ENCODE measurements at regions not wholly inside any gene's neighbourhood (a gene's known extent, or its start where the extent isn't known, plus 50 kb on each side); places are given as distances from the start of the nearest gene placed in this dataset.

DNA sequence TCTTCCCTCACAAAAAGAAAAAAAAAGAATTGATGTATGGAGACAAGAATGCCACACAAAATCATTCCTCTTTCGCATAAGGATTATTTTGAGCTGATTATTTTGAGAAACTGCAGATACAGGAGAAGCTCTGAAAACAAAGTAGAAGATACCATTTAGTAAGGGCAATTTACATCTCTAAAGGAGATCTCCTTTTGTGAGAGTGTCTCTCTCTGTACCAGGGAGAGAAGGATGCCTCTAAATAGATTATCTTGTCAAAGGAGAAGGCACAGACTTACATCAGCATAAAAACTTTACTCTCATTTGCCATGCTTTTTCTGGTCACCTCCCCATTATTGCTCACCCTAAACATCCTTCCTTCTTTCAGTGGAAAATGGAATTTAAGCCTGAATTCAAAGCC is 747.9 kb upstream of the COBL start:
- ChIA-PET CTCF (no interaction called here), POLR2A (no interaction called here)
- DNase-seq (ENCODE audit: extremely low spot score) = no peak
- TF ChIP-seq L3MBTL2 (conservative IDR thresholded peaks at IDR 0.05) (no peak), SUZ12 (IDR thresholded peaks at IDR 0.05) (no peak), CTBP1 (IDR thresholded peaks at IDR 0.05; ENCODE audit: borderline replicate concordance) (no peak), NFRKB (IDR thresholded peaks at IDR 0.05) (no peak), FOXM1 (IDR thresholded peaks at IDR 0.05; ENCODE audit: borderline replicate concordance) (no peak), TARDBP (IDR thresholded peaks at IDR 0.05) (no peak), ZNF384 (IDR thresholded peaks at IDR 0.05) (no peak), ELF4 (IDR thresholded peaks at IDR 0.05) (no peak), SP1 (IDR thresholded peaks at IDR 0.05) (no peak), FOXK2 (IDR thresholded peaks at IDR 0.05) (no peak), BHLHE40 (IDR thresholded peaks at IDR 0.05; ENCODE audit: borderline replicate concordance) (no peak), ARNT (IDR thresholded peaks at IDR 0.05) (no peak), HDGF (IDR thresholded peaks at IDR 0.05; ENCODE audit: borderline replicate concordance) (no peak)
- TF ChIP-seq, protein P1, sequence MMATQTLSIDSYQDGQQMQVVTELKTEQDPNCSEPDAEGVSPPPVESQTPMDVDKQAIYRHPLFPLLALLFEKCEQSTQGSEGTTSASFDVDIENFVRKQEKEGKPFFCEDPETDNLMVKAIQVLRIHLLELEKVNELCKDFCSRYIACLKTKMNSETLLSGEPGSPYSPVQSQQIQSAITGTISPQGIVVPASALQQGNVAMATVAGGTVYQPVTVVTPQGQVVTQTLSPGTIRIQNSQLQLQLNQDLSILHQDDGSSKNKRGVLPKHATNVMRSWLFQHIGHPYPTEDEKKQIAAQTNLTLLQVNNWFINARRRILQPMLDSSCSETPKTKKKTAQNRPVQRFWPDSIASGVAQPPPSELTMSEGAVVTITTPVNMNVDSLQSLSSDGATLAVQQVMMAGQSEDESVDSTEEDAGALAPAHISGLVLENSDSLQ (IDR thresholded peaks at IDR 0.05) = no peak

DNA sequence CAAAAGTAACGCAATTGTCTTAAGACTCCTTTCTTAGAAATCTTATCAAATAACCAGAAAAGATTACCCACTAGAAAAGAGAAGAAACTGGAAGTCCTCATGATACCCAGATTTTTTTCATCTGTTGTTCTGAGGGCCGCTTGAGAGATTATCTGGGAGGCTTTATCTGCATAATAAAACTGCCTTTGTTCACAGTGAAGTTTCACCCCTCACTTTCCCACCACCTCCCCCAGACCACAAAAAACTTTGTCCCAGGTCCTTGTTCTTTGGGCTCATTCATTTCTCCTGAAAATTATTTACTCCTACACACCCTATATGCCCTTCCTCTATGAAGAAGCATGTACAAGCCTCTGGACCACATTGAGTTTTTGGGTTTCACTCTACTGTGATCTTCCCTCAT is 745.1 kb upstream of the COBL start:
- TF ChIP-seq FOXM1 (IDR thresholded peaks at IDR 0.05; ENCODE audit: borderline replicate concordance) (no peak), NFRKB (IDR thresholded peaks at IDR 0.05) (no peak), TARDBP (IDR thresholded peaks at IDR 0.05) (no peak), FOXA1 (IDR thresholded peaks at IDR 0.05) (no peak), BHLHE40 (IDR thresholded peaks at IDR 0.05; ENCODE audit: borderline replicate concordance) (no peak), SP1 (IDR thresholded peaks at IDR 0.05) (no peak), CTBP1 (IDR thresholded peaks at IDR 0.05; ENCODE audit: borderline replicate concordance) (no peak), ARNT (IDR thresholded peaks at IDR 0.05) (no peak)
- POLR2A ChIA-PET = no interaction called here
- CTCF ChIA-PET = no interaction called here
- no peak for DNase-seq (ENCODE audit: extremely low spot score)

DNA sequence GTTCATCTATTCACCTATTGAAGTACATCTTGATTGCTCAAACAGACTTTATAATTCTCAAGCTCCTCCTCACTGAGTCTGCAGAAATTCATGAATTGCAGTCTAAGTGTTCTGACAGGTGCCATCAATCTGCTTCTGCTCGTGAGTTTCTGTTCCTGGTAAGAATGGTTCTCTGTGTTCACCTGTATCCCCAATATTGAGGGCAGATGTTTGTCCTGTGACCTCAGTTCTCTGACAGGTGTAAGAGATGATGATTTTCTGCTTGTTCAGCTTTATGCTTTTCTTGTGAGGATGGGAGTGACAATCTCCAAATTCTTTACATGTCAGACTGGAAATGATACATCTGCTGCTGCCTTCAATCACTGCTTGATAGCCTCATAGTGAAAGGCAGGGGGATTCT is 736.9 kb upstream of the COBL start:
- CTCF ChIA-PET = no interaction called here
- POLR2A ChIA-PET = no interaction called here
- DNase-seq (ENCODE audit: extremely low spot score) = no peak
- TF ChIP-seq FOXM1 (IDR thresholded peaks at IDR 0.05; ENCODE audit: borderline replicate concordance) = no peak
- TF ChIP-seq HDGF (IDR thresholded peaks at IDR 0.05; ENCODE audit: borderline replicate concordance) = no peak
- TF ChIP-seq FOXA1 (IDR thresholded peaks at IDR 0.05) = no peak
- no peak for TF ChIP-seq LEF1 (IDR thresholded peaks at IDR 0.05; ENCODE audit: borderline replicate concordance)
- TF ChIP-seq FOXK2 (IDR thresholded peaks at IDR 0.05) = no peak
- no peak for TF ChIP-seq L3MBTL2 (conservative IDR thresholded peaks at IDR 0.05)
- no peak for TF ChIP-seq ELF4 (IDR thresholded peaks at IDR 0.05)
- TF ChIP-seq SP1 (IDR thresholded peaks at IDR 0.05) = no peak
- TF ChIP-seq ARNT (IDR thresholded peaks at IDR 0.05) = no peak
- TF ChIP-seq SUZ12 (IDR thresholded peaks at IDR 0.05) = no peak
- no peak for TF ChIP-seq BHLHE40 (IDR thresholded peaks at IDR 0.05; ENCODE audit: borderline replicate concordance)
- TF ChIP-seq CTBP1 (IDR thresholded peaks at IDR 0.05; ENCODE audit: borderline replicate concordance) = no peak
- TF ChIP-seq ZNF384 (IDR thresholded peaks at IDR 0.05) = no peak
- TF ChIP-seq NFRKB (IDR thresholded peaks at IDR 0.05) = no peak
- TF ChIP-seq, protein P1 (IDR thresholded peaks at IDR 0.05) = no peak
- TF ChIP-seq TARDBP (IDR thresholded peaks at IDR 0.05) = no peak

DNA sequence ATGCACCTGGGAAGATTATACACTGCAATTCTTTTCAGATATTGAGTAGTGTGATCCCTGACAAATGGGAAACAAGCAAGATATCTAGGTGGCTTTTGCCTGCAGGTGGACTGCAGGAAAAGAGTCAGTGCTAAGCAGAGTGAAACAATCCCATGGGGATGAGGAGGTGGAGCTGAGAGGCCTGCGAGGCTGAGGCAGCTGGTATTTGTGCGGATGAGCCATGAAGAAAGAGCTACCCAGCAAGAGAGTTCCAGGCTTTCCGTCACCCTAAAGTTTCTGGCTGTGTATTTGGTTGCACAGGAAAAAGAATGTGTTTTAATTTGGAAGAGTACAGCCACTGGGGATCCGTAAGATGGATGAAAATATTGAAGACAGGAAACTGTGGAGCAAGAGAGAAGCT is 714.1 kb upstream of the COBL start:
- TF ChIP-seq HDGF (IDR thresholded peaks at IDR 0.05; ENCODE audit: borderline replicate concordance) = no peak
- TF ChIP-seq CTBP1 (IDR thresholded peaks at IDR 0.05; ENCODE audit: borderline replicate concordance) = no peak
- TF ChIP-seq TARDBP (IDR thresholded peaks at IDR 0.05) = no peak
- TF ChIP-seq SUZ12 (IDR thresholded peaks at IDR 0.05) = no peak
- TF ChIP-seq FOXK2 (IDR thresholded peaks at IDR 0.05) = no peak
- TF ChIP-seq LEF1 (IDR thresholded peaks at IDR 0.05; ENCODE audit: borderline replicate concordance) = no peak
- no peak for TF ChIP-seq BHLHE40 (IDR thresholded peaks at IDR 0.05; ENCODE audit: borderline replicate concordance)
- CTCF ChIA-PET = no interaction called here
- POLR2A ChIA-PET = no interaction called here
- no peak for DNase-seq (ENCODE audit: extremely low spot score)

DNA sequence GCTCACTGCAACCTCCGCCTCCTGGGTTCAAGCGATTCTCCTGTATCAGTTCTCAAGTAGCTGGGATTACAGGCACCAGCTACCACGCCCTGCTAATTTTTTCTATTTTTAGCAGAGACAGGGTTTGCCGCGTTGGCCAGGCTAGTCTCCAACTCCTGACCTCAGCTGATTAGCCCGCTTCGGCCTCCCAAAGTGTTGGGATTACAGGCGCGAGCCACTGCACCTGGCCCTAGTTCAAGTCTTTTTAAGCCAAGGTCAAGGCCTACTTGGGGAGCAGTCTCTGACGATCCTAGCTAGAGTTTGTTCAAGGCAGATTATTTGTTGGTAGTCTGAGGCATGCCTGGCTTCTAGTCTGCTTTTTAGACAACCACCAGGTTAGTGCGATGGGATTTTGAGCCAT is 709.5 kb upstream of the COBL start:
- no peak for DNase-seq (ENCODE audit: extremely low spot score)
- TF ChIP-seq TARDBP (IDR thresholded peaks at IDR 0.05) = no peak
- TF ChIP-seq FOXM1 (IDR thresholded peaks at IDR 0.05; ENCODE audit: borderline replicate concordance) = no peak
- ChIA-PET POLR2A (no interaction called here), CTCF (interaction anchor here (0.7 kb wide), 1 partner anchor 738 kb away, joined by 3 read pairs; no protein-coding TSS in a partner anchor)

DNA sequence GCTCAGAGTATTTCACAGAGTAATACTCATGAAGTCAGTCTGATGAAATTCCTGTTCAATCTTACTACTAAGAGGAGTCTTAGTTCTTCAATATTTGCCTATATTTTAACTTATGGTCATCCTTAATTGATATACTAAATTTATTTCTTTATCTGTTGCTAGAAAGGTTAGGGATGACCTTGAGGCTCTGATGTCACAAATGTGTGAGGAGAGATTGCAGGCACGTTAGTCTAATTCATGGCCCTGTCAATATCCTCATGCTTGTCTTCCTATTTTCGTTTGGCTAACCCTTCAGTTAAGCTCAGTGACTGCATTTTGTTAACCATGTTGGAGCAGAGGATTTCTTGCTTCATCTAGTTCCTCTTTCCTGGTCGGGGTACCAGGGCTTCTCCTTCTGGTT is 704.7 kb upstream of the COBL start:
- TF ChIP-seq ZNF384 (IDR thresholded peaks at IDR 0.05) (no peak), ARNT (IDR thresholded peaks at IDR 0.05) (no peak), HDGF (IDR thresholded peaks at IDR 0.05; ENCODE audit: borderline replicate concordance) (no peak)
- no peak for DNase-seq (ENCODE audit: extremely low spot score)
- CTCF ChIA-PET = no interaction called here
- POLR2A ChIA-PET = no interaction called here

DNA sequence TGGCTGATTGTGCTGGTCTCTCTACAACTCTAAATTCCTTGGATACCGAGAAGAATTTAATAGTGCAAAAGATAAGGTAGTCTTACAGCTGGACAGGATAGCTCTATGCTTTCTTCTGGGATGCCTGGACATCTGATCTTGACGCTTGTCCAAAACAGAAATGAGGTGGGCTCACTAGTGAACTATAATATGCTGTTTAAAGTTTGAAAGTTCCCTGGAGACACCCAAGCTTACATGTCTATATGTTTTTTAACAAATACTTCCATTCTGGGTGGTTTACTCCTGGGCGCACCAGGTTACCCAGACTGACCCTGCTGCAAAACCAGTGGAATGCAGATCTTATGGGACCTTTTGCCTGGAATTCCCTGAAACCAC is 702.1 kb upstream of the COBL start:
- no peak for TF ChIP-seq LEF1 (IDR thresholded peaks at IDR 0.05; ENCODE audit: borderline replicate concordance)
- no peak for TF ChIP-seq HDGF (IDR thresholded peaks at IDR 0.05; ENCODE audit: borderline replicate concordance)
- no peak for TF ChIP-seq TARDBP (IDR thresholded peaks at IDR 0.05)
- no peak for TF ChIP-seq CTBP1 (IDR thresholded peaks at IDR 0.05; ENCODE audit: borderline replicate concordance)
- no peak for TF ChIP-seq ZNF384 (IDR thresholded peaks at IDR 0.05)
- no peak for TF ChIP-seq SP1 (IDR thresholded peaks at IDR 0.05)
- TF ChIP-seq, protein P1 (IDR thresholded peaks at IDR 0.05) = no peak
- no peak for TF ChIP-seq FOXK2 (IDR thresholded peaks at IDR 0.05)
- no peak for DNase-seq (ENCODE audit: extremely low spot score)
- CTCF ChIA-PET = interaction anchor here (0.6 to 0.9 kb wide), 3 partner anchors 9 to 291 kb away, joined by 3 read pairs; no protein-coding TSS in a partner anchor
- POLR2A ChIA-PET = no interaction called here

All from HEK293T (cell line).